ENCODE measurements at regions not wholly inside any gene's neighbourhood (a gene's known extent, or its start where the extent isn't known, plus 50 kb on each side); places are given as distances from the start of the nearest gene placed in this dataset.

GRCh38 chr22:44592126-44592823 is 94.2 kb upstream of the RTL6 start:
- DNase-seq (ENCODE audit: low read depth in 3 of 3) = no peak

GRCh38 chr22:44591146-44591790 is 93.2 kb upstream of the RTL6 start:
- no peak for DNase-seq (ENCODE audit: low read depth in 3 of 3)

GRCh38 chr22:44590291-44590690 is 92.3 kb upstream of the RTL6 start:
- no peak for DNase-seq (ENCODE audit: low read depth in 3 of 3)

DNA sequence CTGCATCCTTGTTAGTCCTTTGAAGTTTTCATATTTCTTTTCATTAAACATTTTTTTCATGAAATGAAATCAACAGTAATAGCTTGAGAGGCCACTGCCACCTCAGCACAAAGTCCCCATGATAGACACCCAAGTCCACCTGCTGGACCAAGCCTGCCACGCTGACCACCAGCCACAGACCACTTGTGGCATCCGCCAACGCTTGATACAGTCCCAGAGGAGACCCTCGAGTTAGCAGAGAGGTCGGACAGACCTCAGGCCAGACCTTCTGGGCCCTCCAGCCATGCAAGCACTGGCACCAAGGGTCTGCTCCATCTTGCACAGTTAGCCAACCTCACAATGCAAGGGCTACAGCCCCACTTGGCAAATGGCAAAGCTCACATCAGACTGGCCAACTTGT is 91.8 kb upstream of the RTL6 start:
- DNase-seq (ENCODE audit: low read depth in 3 of 3) = no peak

DNA sequence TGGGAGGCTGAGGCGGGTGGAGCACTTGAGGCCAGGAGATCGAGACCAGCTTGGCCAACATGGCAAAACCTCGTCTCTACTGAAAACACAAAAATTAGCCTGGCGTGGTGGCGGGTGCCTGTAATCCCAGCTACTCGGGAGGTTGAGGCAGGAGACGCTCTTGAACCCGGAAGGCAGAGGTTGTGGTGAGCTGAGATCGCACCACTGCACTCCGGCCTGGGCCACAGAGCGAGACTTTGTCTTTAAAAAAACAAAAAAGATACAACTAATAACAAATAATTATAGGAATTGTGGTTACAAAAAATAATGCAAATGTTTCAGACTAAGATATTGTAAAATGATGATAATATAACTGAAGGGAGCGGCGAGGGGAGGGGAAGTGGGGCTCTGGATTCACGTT is 90.3 kb upstream of the RTL6 start:
- no peak for DNase-seq (ENCODE audit: low read depth in 3 of 3)

DNA sequence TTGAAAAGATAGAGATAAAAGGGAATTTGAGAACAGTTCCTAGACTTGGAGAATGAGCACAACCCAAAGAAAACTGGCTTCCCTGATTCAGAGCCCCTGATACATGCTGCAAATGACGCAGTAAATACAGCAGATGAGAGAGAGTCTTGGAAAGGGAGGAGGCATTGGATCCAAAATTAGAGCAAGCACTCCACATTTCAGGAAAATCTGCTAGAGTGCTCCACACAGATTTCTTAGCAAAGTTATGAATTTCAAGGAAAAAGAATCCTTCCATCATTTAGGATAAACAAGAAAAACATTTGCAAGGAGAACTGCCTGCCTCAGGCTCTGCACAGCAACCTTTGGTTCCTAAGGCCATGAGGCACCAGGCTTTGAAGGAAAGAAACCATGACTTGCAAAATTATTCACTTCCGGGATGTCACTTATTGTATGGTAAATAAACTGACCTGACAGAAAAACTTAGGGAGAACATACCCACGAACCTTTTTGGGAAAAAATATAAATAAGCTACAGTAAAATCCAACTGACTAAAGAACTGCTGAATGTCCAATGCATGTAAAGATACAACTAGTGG is 89.8 kb upstream of the RTL6 start:
- DNase-seq (ENCODE audit: low read depth in 3 of 3) = no peak

- DNase-seq (ENCODE audit: low read depth in 3 of 3) = no peak
These were observed 89.1 kb upstream of the RTL6 start for GRCh38 chr22:44586999-44587736.

- DNase-seq (ENCODE audit: low read depth in 3 of 3) = no peak
These were observed 88.4 kb upstream of the RTL6 start for GRCh38 chr22:44586351-44586990.

DNA sequence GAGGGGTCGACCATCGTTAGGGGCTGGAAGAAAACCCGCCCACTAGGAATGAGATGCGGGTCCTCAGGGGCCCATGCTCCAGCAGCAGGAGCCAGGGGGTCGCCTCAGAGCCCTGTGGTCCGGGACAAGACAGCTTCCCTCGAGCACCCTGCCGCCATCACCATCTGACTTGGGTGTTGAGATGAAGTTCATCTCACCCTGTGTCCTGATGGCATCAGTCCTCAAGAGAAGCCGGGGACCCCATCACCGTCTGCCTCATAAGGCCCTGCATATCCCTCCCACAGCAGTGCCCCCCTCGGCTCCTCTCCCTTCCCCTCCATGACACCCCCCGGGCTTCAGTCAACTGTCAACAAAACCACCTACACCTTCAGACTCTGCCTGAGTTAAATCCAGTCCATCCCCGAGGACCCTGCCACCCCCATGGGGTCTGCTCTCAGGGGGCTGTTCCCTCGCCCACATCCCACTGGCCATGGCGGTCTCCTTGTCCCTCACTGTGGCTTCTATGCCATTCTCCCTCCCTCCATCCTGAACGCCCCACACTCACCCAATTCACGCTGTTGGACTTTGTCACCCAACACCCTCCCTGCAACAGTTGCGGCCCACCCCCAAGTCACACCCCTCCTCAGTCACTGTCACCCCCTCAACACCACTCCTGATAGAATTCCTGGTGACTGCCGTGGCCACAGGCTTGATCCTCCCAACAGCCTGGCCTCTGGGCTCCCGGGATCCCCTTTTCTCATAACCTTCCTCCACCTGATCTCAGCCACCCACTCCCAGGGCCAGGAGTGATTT is 87.7 kb upstream of the RTL6 start:
- no peak for DNase-seq (ENCODE audit: low read depth in 3 of 3)

DNA sequence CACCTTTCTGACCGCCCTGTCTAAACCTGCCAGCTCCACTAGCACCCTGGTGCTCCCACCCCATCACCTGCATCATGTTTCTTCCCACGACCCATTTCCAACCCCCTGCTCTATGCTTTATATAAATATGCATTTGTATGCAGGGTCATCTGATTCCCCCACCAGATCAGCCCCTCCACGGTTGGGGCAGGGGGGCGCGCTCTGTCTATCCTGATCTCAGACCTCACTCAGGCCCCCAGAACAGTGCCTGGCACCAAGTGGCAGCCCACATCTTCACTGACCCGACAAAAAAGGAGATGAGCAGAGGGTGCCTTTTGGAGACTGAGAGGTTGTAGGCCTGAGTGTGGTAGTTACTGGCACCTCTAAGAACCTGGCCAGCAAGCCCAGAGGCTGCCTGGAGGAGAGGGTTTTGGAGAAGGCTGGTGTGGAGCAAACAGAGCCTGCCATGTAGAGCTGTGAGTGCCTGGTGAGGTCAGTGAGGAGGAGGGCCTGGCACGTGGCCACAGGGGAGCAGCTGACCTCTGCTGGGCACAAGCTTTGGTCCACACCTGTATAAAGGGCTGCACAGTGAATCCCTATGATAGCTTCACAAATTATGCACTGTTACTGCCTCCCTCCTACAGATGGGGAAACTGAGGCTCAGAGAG is 86.3 kb upstream of the RTL6 start:
- DNase-seq (ENCODE audit: low read depth in 3 of 3) = no peak

- DNase-seq (ENCODE audit: low read depth in 3 of 3) = no peak
These were observed 85.8 kb upstream of the RTL6 start for GRCh38 chr22:44583854-44584253.

DNA sequence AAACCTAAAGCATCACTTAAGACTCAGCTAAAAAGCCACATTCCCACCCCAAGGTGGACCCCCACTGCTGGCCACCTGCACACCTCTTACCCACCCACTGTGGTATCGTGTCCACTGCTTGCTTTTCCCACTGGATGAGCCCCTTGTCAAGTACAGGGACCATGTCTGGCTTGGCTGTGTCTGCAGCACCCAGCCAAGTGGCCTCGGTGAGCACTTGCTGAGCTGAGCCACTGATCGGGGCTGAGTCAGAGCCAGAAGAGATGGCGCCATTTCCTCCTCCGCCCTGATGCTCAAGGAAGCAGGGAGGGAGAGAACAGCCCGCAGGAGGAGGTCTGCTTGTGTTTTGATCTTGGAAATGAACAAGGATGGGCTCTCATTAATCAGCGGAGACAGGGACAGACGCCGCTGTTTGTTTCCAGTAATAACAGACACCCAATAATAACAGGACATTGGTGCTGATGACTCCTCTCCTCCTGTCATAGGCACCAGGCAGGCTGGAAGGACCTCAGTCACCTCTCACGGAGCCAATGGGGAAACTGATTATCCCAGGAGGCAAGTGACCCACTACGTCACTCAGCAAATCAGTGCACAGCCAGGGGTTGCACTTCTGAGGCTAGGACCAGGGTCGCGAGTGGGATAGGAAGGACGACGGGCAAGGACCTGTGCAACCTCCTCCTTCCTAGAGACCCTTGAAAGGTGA is 85.2 kb upstream of the RTL6 start:
- DNase-seq (ENCODE audit: low read depth in 3 of 3) = no peak

GRCh38 chr22:44582016-44582415 is 84.0 kb upstream of the RTL6 start:
- no peak for DNase-seq (ENCODE audit: low read depth in 3 of 3)

GRCh38 chr22:44581096-44581435 is 83.0 kb upstream of the RTL6 start:
- no peak for DNase-seq (ENCODE audit: low read depth in 3 of 3)

GRCh38 chr22:44580176-44581095 is 82.4 kb upstream of the RTL6 start:
- no peak for DNase-seq (ENCODE audit: low read depth in 3 of 3)

DNA sequence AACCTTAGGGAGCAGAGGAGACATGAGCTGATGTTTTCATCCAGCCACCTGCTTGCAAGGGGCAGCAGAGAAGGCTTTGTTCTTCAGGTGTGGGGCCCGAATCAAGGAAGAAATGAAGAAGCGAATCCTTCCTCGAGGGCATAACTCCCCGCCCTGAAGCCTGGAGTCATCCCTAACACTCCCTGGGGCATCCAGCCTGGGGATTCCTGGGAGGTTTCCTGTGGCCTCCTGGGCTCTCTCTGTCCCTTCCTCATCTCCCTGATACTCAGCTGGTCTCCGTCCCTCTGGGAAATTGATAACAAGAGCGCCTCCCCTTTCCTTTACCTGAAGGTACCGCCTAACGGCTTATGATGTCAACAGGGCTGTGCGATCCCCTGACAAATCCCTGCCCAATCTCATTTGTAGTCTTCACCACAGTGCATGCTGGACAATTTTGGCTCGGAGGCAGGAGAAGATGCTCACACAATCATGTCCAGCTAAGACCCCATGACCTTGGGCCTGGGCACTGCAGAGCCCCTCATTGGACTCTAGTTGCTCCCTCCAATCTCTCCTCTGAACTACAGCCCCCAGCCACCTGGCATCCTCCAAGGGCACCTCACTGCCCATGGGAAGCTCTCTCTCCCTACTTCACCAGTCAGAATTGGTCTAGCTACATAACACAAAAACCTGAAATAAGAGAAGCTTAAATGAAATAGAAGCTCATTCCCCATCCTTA is 80.6 kb upstream of the RTL6 start:
- DNase-seq (ENCODE audit: low read depth in 3 of 3) = no peak

- no peak for DNase-seq (ENCODE audit: low read depth in 3 of 3)
These were observed 80.1 kb upstream of the RTL6 start for GRCh38 chr22:44578110-44578457.

DNA sequence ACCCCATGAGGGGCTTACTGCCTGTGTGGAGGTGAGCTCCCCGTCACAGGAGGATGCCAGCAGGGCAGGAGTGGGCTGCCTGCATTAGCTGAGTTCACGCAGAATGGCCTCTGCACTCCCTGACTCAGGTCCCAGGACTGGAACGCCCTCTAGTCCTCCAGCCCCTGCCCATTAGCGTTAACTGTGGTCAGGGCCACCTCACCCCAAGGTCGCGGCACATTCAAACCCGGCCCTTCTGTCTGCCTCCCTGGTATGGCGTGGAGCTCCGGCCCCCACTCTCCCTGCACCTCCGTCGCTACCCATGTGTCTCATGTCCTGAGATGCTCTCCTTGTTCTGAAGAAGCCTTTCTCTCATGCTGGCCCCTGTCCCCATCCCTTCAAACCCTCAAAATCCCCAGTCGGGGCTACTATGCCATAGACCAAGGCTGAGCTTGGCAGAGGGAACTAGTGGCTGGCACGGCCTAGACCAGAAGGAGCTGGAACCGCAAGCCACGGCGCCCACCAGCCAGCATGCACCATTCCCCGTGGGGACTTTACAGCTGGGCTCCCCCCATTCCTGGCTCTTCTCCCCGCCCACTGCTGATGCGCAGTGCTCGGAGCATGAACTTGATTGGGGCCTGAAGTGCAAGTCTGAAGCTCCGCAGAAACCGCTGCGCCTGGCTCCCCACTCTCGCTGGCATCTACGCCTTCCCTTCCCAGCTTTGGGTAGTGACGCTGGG is 79.5 kb upstream of the RTL6 start:
- no peak for DNase-seq (ENCODE audit: low read depth in 3 of 3)
